Tongue (tissue), 1 donor: ENCODE measurements at regions not wholly inside any gene's neighbourhood (a gene's known extent, or its start where the extent isn't known, plus 50 kb on each side); places are given as distances from the start of the nearest gene placed in this dataset.
"Not testable (repeated sequence)": the region's sequence is repeated elsewhere in the genome, so short reads cannot be mapped to it uniquely, and the experiment has no call there.

Source experiments
- DNase-seq: peaks from one replicate; pipeline ENCODE4 v3.0.0-alpha.2; 2015

- DNase-seq = no peak
Measured at GRCh38 chr13:76619631-76620030, 266.6 kb downstream of the KCTD12 start.

- no peak for DNase-seq
Measured at GRCh38 chr13:76610819-76611415, 275.3 kb downstream of the KCTD12 start.

GRCh38 chr13:76609643-76610042 is 276.6 kb downstream of the KCTD12 start:
- peak; percentile 24 for DNase-seq

- no peak for DNase-seq
Measured at GRCh38 chr13:76607866-76608265, 278.3 kb downstream of the KCTD12 start.

GRCh38 chr13:76600081-76600480 is 286.1 kb downstream of the KCTD12 start:
- peak; percentile 32 for DNase-seq

GRCh38 chr13:76597868-76598267 is 288.3 kb downstream of the KCTD12 start:
- peak; percentile 25 for DNase-seq

GRCh38 chr13:76596216-76596615 is 290.0 kb downstream of the KCTD12 start:
- DNase-seq = no peak

- DNase-seq = no peak
Measured at GRCh38 chr13:76594435-76594834, 291.8 kb downstream of the KCTD12 start.

- DNase-seq = no peak
Measured at GRCh38 chr13:76586842-76587241, 299.4 kb downstream of the KCTD12 start.

GRCh38 chr13:76579701-76580100 is 306.5 kb downstream of the KCTD12 start:
- no peak for DNase-seq

- not testable (repeated sequence) for DNase-seq
Measured at GRCh38 chr13:76575634-76576033, 310.6 kb downstream of the KCTD12 start.

- peak; percentile 41 for DNase-seq
Measured at GRCh38 chr13:76570510-76570971, 315.7 kb downstream of the KCTD12 start.

GRCh38 chr13:76556627-76557026 is 329.6 kb downstream of the KCTD12 start:
- no peak for DNase-seq

- no peak for DNase-seq
Measured at GRCh38 chr13:76552807-76553206, 333.4 kb downstream of the KCTD12 start.

GRCh38 chr13:76552041-76552772 is 334.0 kb downstream of the KCTD12 start:
- no peak for DNase-seq

- DNase-seq = no peak
Measured at GRCh38 chr13:76542176-76542575, 344.0 kb downstream of the KCTD12 start.

GRCh38 chr13:76538004-76538403 is 348.2 kb downstream of the KCTD12 start:
- DNase-seq = no peak

- no peak for DNase-seq
Measured at GRCh38 chr13:76533251-76533650, 353.0 kb downstream of the KCTD12 start.

- no peak for DNase-seq
Measured at GRCh38 chr13:76527041-76527440, 359.2 kb downstream of the KCTD12 start.

GRCh38 chr13:76523740-76524340 is 362.4 kb downstream of the KCTD12 start:
- no peak for DNase-seq

- no peak for DNase-seq
Measured at GRCh38 chr13:76522083-76522755, 364.0 kb downstream of the KCTD12 start.

GRCh38 chr13:76519685-76520084 is 366.5 kb downstream of the KCTD12 start:
- DNase-seq = no peak

GRCh38 chr13:76516586-76516985 is 369.6 kb downstream of the KCTD12 start:
- DNase-seq = no peak
